Erythroblast (primary cell): ENCODE measurements at regions not wholly inside any gene's neighbourhood (a gene's known extent, or its start where the extent isn't known, plus 50 kb on each side); places are given as distances from the start of the nearest gene placed in this dataset.
"Not testable (repeated sequence)": the region's sequence is repeated elsewhere in the genome, so short reads cannot be mapped to it uniquely, and the experiment has no call there.

ENCODE experiments used
- DNase-seq, 2 experiments: peaks; one replicate each; lab custom pipeline; 2025; lab: John Stamatoyannopoulos, UW
- GATA1 ChIP-seq: IDR thresholded peaks from 2 replicates; pipeline ENCODE4 v1.6.1; 2011; ENCODE audit warnings: low read depth, mild to moderate bottlenecking, control low read depth, low read length, moderate library complexity
- POLR2A ChIP-seq: IDR thresholded peaks from 2 replicates; pipeline ENCODE4 v1.6.1; 2011; ENCODE audit warnings: mild to moderate bottlenecking, low read length

GRCh38 chr11:69891421-69892236 lies 72.4 kb upstream of the FGF3 start:
- DNase-seq = no peak
- no peak for TF ChIP-seq GATA1
- TF ChIP-seq POLR2A = no peak

DNA sequence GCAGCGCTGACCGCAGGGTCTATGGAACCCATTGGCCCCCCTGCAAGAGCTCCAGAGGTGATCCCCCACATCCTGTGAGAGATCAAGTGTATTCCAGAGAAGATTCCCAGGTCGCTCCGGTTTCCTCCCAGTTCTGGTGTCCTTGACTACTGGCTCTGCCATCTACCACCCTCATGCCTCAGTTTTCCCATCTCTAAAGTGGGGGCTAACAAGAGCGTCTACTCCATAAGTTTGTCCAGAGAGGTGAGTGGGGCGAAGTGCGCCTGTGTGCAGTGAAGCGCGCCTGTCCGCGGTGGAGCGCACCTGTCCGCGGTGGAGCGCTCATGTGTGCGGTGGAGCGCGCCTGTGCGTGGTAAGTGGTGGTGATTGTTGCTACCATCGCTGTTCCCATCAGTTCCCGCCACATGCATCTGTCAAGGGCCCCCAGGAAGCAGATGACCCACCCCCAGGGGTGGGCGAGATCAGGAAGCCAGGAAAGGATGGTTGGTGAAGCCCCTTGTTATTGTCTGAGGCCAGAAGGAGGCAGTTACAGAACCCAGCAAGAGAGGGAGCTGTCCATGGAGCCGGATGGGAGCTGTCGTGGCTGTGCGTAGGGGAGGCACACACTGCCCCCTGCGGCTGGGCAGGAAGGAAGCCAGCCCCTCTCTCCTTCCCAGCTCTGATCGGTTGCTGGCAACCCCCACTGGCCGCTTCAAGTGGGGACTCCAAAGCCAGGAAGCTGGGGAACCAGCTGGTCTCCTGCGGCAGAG lies 73.2 kb upstream of the FGF3 start:
- DNase-seq = peak in 1 of 2 experiments; percentile 23

DNA sequence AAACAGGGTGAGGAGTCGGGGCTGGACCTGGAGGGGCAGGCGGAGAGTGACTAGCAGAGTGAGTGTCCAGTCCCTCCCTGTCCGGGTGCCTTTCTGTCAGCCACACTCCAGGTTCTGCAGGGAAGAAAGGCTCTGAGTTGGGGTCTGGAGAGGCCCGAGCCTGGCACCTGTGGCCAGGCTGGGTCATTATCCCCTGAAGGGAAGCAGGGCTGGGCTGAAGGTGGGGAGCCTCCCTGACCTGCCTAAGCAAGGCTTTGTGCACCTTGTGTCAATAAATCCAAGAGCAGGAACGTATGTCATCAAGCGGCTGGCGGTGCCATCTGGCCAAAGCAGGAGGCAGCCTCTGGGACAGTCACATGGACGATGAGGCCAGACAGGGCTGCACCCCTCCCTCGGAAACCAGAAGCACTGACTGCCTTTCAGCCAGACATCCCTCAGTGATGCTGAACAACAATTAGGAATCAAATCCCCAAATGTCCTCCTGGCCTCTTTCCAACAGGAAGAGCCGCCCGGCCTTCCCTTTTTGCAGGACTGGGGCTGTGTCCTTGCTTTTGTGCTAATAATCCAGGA lies 73.9 kb upstream of the FGF3 start:
- TF ChIP-seq POLR2A (no peak), GATA1 (no peak)
- DNase-seq = no peak

More for the DNA sequence above, 73.2 kb upstream of the FGF3 start:
- TF ChIP-seq POLR2A (no peak), GATA1 (no peak)

DNA sequence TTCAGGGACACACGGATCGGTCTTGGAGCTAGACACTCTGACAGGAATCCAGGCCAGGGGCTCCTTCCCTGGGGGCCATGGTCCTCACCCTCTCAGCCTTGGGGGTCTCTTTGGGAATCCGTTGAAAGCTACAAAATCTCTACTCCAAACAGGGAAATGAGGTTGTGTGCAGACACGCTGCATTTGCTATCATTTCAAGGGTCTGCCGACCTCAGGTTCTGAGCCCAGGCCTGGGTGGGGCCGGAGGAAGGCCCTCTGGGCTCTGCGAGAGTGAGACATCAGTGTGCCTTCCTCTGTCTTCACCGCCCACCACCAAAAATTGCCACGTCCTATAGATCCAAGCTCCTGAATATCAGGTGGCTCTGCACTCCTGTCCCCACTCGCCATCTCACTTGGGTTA lies 74.4 kb upstream of the FGF3 start:
- no peak for TF ChIP-seq GATA1
- no peak for TF ChIP-seq POLR2A
- DNase-seq = no peak

GRCh38 chr11:69894181-69894611 lies 75.0 kb upstream of the FGF3 start:
- no peak for DNase-seq
- TF ChIP-seq POLR2A (no peak), GATA1 (no peak)

GRCh38 chr11:69894648-69895047 lies 75.4 kb upstream of the FGF3 start:
- no peak for DNase-seq
- TF ChIP-seq POLR2A (no peak), GATA1 (no peak)

DNA sequence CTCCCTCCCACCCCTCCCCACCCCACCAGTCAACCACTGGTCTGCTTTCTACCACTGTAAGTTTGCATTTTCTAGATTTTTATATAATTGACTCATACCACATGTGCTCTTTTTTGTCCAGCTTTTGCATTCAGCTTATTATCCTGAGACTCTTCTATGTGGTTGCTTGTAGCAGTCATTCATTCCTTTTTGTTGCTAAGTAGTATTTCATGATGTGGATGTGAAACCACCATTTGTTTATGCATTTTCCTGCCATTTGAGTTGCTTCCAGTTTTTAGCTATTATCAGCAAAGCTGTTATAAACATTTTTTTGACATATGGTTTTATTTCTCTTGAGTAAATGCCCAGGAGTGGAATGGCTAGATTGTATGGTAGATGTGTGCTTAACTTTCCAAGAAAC lies 77.0 kb upstream of the FGF3 start:
- DNase-seq = no peak
- TF ChIP-seq POLR2A (no peak), GATA1 (no peak)

DNA sequence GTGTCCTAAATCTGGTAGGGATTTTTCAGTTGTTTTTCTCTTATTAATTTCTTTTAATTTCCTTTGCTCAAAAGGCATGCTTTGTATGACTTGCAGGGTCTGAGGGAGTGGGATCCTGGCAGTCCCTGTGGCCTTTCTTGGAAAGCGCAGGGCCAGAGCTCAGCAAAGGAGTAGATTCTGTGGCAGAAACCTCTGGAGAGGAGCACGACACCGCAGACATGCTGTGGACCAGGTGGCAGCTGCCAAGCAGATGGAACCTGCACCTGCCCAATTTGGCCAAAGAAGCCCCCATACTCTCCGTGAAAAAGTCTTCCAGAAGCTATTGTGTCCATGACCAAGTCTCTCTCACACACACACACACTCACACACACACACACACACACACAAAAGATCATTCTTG lies 78.9 kb upstream of the FGF3 start:
- DNase-seq = no peak
- TF ChIP-seq GATA1 = no peak
- no peak for TF ChIP-seq POLR2A

DNA sequence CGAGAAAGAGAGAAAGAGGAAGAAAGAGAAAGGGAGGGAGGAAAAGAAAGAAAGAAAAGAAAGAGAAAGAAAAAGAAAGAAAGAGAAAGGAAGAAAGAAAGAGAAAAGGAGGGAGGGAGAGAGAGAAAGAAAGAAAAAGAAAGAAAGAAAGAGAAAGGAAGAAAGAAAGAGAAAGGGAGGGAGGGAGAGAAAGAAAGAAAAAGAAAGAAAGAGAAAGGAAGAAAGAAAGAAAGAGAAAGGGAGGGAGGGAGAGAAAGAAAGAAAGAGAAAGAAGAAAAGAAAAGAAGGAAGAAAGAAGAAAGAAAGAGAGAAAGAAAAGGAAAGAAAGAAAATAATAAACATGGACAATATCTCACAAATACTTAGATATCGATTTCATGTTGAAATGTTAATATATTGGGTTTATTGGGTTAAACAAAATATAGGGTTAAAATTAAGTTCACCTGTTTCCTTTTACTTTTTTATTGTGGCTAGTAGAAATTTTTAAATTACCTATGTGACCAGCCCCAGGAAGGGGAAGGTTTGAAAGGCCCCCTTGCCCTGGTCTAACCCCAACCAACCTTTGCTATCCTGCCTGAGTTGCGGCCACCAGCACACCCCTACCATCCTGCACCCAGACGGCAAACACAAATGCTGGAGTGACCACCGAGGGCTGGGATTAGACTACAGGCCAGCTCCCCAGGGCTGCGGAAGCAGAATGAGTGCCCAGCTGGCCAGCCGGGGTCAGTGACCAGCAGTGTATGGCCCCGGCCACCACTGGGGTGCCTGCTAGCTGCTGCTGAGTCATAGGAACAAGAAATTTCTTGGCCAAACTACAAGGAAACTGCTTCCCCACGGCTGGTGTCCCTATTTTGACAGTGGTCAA lies 81.0 kb upstream of the FGF3 start:
- no peak for DNase-seq

DNA sequence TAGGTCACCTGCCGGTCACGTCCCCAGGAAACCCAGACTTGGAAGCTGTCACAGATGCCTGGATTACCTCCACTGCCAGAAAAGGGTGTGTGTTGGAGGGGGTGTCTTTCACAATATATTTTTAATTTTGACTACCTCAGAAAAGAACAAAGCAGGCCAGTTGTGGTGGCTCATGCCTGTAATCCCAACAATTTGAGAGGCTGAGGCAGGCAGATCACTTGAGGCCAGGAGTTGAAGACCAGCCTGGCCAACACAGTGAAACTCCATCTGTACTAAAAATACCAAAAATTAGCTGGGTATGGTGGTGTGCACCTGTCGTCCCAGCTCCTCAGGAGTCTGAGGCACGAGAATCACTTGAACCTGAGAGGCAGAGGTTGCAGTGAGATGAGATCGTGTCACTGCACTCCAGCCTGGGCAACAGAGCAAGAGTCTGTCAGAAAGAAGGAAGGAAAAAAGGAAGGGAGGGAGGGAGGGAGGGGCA lies 81.6 kb upstream of the FGF3 start:
- not testable (repeated sequence) for DNase-seq

More for the DNA sequence above, 81.0 kb upstream of the FGF3 start:
- TF ChIP-seq POLR2A = no peak
- TF ChIP-seq GATA1 = no peak

DNA sequence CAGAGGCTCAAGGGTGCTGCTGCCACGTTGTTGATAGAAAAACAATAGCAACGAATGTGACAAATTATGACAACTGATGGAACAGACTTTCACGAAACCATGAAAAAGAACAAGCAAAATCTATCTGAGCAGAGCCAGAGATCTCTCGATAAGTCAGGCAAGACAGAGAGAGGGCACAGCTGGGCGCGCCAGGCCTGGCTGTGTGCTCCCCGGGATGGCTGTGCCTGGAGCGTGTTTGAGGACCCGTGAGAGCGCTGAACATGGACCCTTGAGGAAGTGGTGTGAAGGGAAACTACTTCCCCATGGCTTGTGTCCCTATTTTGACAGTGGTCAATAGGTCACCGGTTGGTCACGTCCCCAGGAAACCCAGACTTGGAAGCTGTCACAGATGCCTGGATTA lies 83.1 kb upstream of the FGF3 start:
- TF ChIP-seq POLR2A (no peak), GATA1 (no peak)
- no peak for DNase-seq

DNA sequence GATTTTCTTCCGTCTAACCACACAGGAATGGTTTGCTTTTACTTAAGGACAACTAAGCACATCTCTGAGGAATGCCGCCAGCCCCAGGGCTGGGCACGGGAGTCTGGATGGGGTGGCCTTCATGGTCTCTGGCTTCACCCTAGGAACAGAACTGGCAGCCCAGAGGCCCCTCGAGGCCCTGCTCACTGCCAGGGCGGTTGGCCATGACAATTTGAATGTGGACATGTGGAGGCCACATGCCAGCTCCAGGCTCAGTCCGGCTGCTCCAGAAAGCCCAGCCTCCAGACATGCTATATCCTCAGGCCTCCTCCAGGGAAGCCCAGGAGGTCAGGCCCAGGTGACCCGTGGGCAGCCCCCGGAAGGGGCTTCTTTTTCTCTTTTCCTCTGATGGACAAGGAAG lies 84.0 kb upstream of the FGF3 start:
- no peak for TF ChIP-seq POLR2A
- no peak for TF ChIP-seq GATA1
- no peak for DNase-seq

DNA sequence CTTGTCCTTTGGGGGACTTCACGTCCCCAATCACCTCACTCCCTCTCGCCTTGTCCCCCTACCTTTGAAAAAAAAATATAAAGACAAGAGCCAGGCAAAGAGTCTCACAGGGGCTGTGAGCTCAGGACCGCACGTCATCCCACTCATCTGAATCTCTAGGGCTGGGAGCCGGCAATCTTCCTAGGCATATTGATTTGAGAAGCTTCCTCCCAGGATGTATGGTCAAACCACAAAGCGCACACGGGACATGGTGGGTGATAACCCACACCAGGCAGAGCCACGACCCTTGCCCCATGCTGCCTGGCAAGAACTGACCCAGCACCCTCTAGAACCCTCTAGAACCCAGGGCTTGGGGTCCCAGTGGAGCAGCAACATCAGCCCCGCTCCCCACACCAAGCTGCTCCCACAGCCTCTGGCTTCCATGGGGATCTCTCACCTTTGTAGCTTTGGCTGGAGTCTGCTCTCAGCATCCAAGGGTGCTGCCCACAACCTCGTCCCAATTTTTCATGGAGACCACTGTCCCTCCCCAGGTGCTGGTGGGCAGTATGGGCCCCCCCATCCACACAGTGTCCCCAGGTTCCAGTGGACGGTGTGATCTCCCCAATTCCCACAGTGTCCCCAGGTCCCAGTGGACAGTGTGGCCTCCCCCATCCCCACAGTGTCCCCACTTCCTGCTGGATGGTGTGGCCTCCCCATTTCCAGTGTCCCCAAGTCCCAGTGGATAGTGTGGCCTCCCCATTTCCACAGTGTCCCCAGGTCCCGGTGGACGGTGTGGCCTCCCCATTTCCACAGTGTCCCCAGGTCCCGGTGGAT lies 85.2 kb upstream of the FGF3 start:
- no peak for DNase-seq
- TF ChIP-seq GATA1 = no peak
